Spleen (tissue), 11 donors: ENCODE measurements at regions not wholly inside any gene's neighbourhood (a gene's known extent, or its start where the extent isn't known, plus 50 kb on each side); places are given as distances from the start of the nearest gene placed in this dataset.

Experiments
- DNase-seq: peaks from one replicate; pipeline ENCODE4 v3.0.0-alpha.2; 2020
- H3K27ac ChIP-seq, 8 donors: fragments of 200-600 bp; sonication (generic) in 7 of 8; 1 replicate in 4 of 8; 2 replicates in 4 of 8; pipeline versions ENCODE4 v1.5.0 to v1.8.0; 2016 to 2021; ENCODE audit warnings: inconsistent platforms in 4 of 8, mild to moderate bottlenecking in 4 of 8, moderate library complexity in 1 of 8
- H3K27me3 ChIP-seq, 7 donors: fragments of 200-600 bp; sonication (generic) in 6 of 7; replicated peaks in 1 of 7; 1 replicate in 4 of 7; 2 replicates in 3 of 7; pipeline versions ENCODE4 v1.5.0 to v1.8.0; 2016 to 2021; ENCODE audit warnings: inconsistent platforms in 3 of 7, mild to moderate bottlenecking in 1 of 7
- H3K36me3 ChIP-seq, 6 donors: fragments of 200-600 bp; sonication (generic) in 5 of 6; 1 replicate in 4 of 6; 2 replicates in 2 of 6; pipeline versions ENCODE4 v1.5.0 to v1.8.0; 2016 to 2021; ENCODE audit warnings: inconsistent platforms in 2 of 6
- H3K4me1 ChIP-seq, 6 donors: fragments of 200-600 bp; sonication (generic) in 5 of 6; 1 replicate in 3 of 6; 2 replicates in 3 of 6; pipeline versions ENCODE4 v1.5.0 to v1.8.0; 2016 to 2021; ENCODE audit warnings: inconsistent platforms in 3 of 6
- H3K4me3 ChIP-seq, 8 donors: fragments of 200-600 bp; sonication (generic) in 7 of 8; 1 replicate in 4 of 8; 2 replicates in 4 of 8; pipeline versions ENCODE4 v1.5.0 to v1.8.0; 2016 to 2021; ENCODE audit warnings: inconsistent platforms in 4 of 8, mild to moderate bottlenecking in 4 of 8, moderate library complexity in 2 of 8
- H3K9me3 ChIP-seq, 8 donors: fragments of 200-600 bp; sonication (generic) in 7 of 8; 1 replicate in 4 of 8; 2 replicates in 4 of 8; pipeline versions ENCODE4 v1.5.0 to v1.8.0; 2016 to 2021; ENCODE audit warnings: inconsistent platforms in 4 of 8
- POLR2A ChIP-seq, 3 donors: fragments of 450-650 bp; IDR thresholded peaks; one replicate each; pipeline ENCODE4 v1.5.1; 2017; ENCODE audit warnings: antibody characterized with exemption in 3 of 3, mild to moderate bottlenecking in 1 of 3
- POLR2AphosphoS5 ChIP-seq, 3 donors: sonication (generic); formaldehyde crosslinking; IDR thresholded peaks; one replicate each; pipeline ENCODE4 v1.5.1; 2017; ENCODE audit warnings: antibody characterized with exemption in 3 of 3
- WGBS, 5 donors: extraction: QIAGEN DNeasy Blood & Tissue Kit in 3 of 5; methylation state at CpG; one replicate each; pipeline versions ENCODE4 v1.1.5 to v1.1.7; 2013 to 2018; 5-methylcytosine and 5-hydroxymethylcytosine counted together
- intact Hi-C: fragments of 100-400 bp; cut with DNase I; formaldehyde crosslinking; loops from one replicate; pipeline ENCODE4 v1.15.0; 2023; ENCODE audit warnings: low total_unique reads
- TF ChIP-seq, protein P1 (sequence below), 11 experiments: fragments of 200-600 bp in 7 of 11; fragments of 450-650 bp in 4 of 11; sonication (generic) in 4 of 11; IDR thresholded peaks in 8 of 11; conservative IDR thresholded peaks in 3 of 11; 1 replicate in 7 of 11; 2 replicates in 4 of 11; pipeline versions ENCODE4 v1.4.0 to v1.8.0; 2016 to 2021; ENCODE audit warnings: antibody characterized with exemption in 11 of 11, inconsistent platforms in 4 of 11, mild to moderate bottlenecking in 1 of 11
- donor health status: healthy with polysubstance abuse.
- donor health status: DM: no; HTN: no; CAD: no; lungs with moderate emphysema.
- donor health status: DM: no; HTN: no; CAD: no.
- donor health status: Bipolar disorder and iron deficiency.
- donor health status: healthy.
- donor health status: DM: no; HTN: no; CAD: no.
- donor health status: DM: yes; HTN: yes; CAD: no.

DNA sequence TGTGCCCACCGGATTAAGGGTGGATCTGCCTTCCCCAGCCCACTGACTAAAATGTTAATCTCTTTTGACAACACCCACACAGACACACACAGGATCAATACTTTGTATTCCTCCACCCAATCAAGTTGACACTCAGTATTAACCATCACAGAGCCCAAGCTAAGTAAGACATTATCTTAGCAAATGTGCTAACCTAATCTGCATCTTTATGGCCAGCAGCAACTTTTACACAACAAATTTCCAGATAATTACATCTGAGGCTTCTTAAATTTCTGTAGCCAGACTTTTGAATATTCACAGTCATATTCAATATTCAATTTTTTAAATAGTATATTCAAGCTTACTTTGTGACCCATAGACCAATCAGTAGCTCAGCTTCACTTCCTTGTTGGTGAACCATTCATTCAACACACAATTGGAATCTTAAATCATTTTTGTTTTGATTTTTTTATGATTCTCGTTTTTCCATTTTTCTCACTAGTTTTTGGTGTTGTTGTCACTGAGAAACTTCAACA, 594.2 kb downstream of the IPMK start:
- TF ChIP-seq POLR2AphosphoS5 (IDR thresholded peaks at IDR 0.05) (no peak), POLR2A (IDR thresholded peaks at IDR 0.05) (no peak)
- TF ChIP-seq, protein P1, sequence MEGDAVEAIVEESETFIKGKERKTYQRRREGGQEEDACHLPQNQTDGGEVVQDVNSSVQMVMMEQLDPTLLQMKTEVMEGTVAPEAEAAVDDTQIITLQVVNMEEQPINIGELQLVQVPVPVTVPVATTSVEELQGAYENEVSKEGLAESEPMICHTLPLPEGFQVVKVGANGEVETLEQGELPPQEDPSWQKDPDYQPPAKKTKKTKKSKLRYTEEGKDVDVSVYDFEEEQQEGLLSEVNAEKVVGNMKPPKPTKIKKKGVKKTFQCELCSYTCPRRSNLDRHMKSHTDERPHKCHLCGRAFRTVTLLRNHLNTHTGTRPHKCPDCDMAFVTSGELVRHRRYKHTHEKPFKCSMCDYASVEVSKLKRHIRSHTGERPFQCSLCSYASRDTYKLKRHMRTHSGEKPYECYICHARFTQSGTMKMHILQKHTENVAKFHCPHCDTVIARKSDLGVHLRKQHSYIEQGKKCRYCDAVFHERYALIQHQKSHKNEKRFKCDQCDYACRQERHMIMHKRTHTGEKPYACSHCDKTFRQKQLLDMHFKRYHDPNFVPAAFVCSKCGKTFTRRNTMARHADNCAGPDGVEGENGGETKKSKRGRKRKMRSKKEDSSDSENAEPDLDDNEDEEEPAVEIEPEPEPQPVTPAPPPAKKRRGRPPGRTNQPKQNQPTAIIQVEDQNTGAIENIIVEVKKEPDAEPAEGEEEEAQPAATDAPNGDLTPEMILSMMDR (IDR thresholded peaks at IDR 0.05 in 8 of 11, conservative IDR thresholded peaks at IDR 0.05 in 3 of 11): no peak
- no peaks in the 10 kb centered on the region for H3K4me1 ChIP-seq
- H3K4me3 ChIP-seq: no peak overlapping the region
- no peaks in the 10 kb centered on the region for H3K9me3 ChIP-seq
- H3K36me3 ChIP-seq: no peaks in the 10 kb centered on the region
- DNase-seq: no peak
- intact Hi-C loops: no loop called here
- H3K27ac ChIP-seq: no peak overlapping the region
- 67 to 82% (median 77%) methylated on average over 2 of the region's 2 CpGs for WGBS, 5 donors
- no peaks in the 10 kb centered on the region for H3K27me3 ChIP-seq

DNA sequence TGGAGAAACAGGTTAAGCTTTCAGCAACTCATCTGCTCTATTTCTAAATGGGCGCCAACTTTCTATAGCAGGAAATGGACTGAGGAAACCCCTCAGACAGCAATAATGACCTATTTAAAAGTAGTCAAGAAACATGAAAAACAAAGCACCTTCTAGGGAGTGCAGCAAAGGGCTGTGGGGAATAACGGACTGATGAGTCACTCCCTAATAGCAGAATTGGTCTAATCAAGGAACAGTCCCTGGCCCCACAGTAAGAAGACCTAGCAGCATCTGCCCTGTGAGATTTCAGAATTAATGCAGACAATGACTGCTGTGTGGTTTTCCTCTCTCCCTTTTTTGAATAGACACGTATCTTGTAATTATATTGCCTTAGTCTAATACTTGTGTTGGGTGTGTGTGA, 602.9 kb downstream of the IPMK start:
- no peak for TF ChIP-seq POLR2A (IDR thresholded peaks at IDR 0.05)
- TF ChIP-seq, protein P1 (IDR thresholded peaks at IDR 0.05 in 8 of 11, conservative IDR thresholded peaks at IDR 0.05 in 3 of 11): no peak
- TF ChIP-seq POLR2AphosphoS5 (IDR thresholded peaks at IDR 0.05): no peak
- Histone ChIP-seq H3K4me1 (no peaks in the 10 kb centered on the region), H3K9me3 (no peaks in the 10 kb centered on the region), H3K27ac (no peak overlapping the region), H3K27me3 (no peaks in the 10 kb centered on the region), H3K36me3 (no peaks in the 10 kb centered on the region), H3K4me3 (no peak overlapping the region)
- DNase-seq: no peak
- 37 to 50% (median 42%) methylated on average over 3 of the region's 3 CpGs for WGBS, 5 donors
- intact Hi-C loops: no loop called here

DNA sequence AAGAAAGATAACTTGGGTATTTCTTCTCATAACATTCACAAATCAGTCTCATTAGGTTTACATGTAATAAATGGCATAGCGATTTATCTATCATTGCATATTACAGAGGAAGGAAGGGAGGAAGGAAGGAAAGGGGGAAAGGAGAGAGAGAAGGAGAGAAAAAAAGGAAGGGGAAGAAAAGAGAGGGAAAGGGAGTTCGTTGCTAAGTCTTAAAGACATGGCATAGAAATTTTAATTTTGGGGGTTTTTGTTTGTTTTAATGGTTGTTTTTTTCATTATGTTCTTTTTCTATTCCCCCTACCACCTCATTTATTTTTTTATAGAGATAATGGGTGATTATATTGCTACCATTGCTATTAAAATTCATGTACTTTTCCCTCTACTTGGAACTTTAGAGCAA, 604.3 kb downstream of the IPMK start:
- Histone ChIP-seq H3K9me3 (no peaks in the 10 kb centered on the region), H3K27me3 (no peaks in the 10 kb centered on the region), H3K4me1 (no peaks in the 10 kb centered on the region), H3K4me3 (no peak overlapping the region), H3K27ac (no peak overlapping the region), H3K36me3 (no peaks in the 10 kb centered on the region)
- DNase-seq: no peak
- 47 to 62% (median 51%) methylated on average over 2 of the region's 2 CpGs for WGBS, 5 donors
- TF ChIP-seq POLR2A (IDR thresholded peaks at IDR 0.05): no peak
- no peak for TF ChIP-seq POLR2AphosphoS5 (IDR thresholded peaks at IDR 0.05)
- TF ChIP-seq, protein P1 (IDR thresholded peaks at IDR 0.05 in 8 of 11, conservative IDR thresholded peaks at IDR 0.05 in 3 of 11): no peak
- intact Hi-C loops: no loop called here

DNA sequence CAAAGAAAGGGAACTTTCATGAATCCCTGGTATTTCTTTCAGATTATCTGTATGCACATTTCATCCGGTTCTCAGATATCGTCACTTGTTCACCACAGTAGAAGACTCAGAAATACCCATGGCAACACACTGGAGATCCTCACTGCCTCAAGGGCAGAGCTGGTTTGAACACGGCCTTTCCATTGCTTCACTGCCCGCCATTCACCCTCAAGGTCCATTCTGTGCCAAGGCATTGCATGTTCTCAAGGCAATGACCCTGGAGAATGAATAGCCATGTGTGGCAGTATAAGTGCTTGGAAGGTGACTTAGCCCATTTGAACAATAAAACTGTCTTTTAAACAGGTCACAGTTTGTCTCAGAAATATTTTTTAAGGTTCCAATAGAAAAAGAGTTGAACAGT, 606.5 kb downstream of the IPMK start:
- H3K36me3 ChIP-seq: no peaks in the 10 kb centered on the region
- no peak for DNase-seq
- no peaks in the 10 kb centered on the region for H3K27me3 ChIP-seq
- 82 to 95% (median 87%) methylated on average over 4 of the region's 4 CpGs for WGBS, 5 donors
- H3K9me3 ChIP-seq: no peaks in the 10 kb centered on the region
- no peak for TF ChIP-seq POLR2A (IDR thresholded peaks at IDR 0.05)
- no peak for TF ChIP-seq POLR2AphosphoS5 (IDR thresholded peaks at IDR 0.05)
- TF ChIP-seq, protein P1 (IDR thresholded peaks at IDR 0.05 in 8 of 11, conservative IDR thresholded peaks at IDR 0.05 in 3 of 11): no peak
- intact Hi-C loops: no loop called here
- H3K4me3 ChIP-seq: no peak overlapping the region
- H3K27ac ChIP-seq: no peak overlapping the region
- H3K4me1 ChIP-seq: no peaks in the 10 kb centered on the region
